OCI-LY7 (cell line): ENCODE measurements at regions not wholly inside any gene's neighbourhood (a gene's known extent, or its start where the extent isn't known, plus 50 kb on each side); places are given as distances from the start of the nearest gene placed in this dataset.

Experiments
- EZH2phosphoT487 ChIP-seq: fragments of 200-600 bp; sonication (generic); IDR thresholded peaks from 2 replicates; pipeline ENCODE4 v1.6.1; 2018; ENCODE audit warnings: low read depth, borderline replicate concordance, mild to moderate bottlenecking, mixed run types, antibody characterized with exemption, low read length, moderate library complexity, mixed read lengths
- TF ChIP-seq, protein P1 (sequence below): fragments of 200-600 bp; sonication (generic); conservative IDR thresholded peaks from 2 replicates; pipeline ENCODE4 v1.5.1; 2014; ENCODE audit warnings: mild to moderate bottlenecking, antibody characterized with exemption, low read length, moderate library complexity, mixed read lengths

DNA sequence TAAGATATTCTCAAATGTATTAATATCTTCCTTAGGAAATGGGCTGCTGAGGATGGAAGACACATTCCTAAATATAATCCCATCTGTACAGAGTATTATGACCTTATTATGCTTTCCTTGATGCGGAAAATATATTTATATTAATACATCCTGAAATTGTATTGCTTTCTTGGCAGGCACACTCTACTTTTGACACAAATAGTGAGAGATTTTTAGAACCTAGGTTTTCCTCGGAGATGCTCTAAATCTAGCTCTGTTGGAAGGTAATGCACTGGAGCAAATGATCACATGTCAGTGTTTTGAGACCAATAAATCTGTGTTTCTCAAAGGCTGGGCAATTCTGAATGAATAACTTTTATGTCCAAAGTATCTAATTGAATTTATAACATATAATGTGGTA lies 94.3 kb upstream of the MAGEC2 start:
- TF ChIP-seq, protein P1, sequence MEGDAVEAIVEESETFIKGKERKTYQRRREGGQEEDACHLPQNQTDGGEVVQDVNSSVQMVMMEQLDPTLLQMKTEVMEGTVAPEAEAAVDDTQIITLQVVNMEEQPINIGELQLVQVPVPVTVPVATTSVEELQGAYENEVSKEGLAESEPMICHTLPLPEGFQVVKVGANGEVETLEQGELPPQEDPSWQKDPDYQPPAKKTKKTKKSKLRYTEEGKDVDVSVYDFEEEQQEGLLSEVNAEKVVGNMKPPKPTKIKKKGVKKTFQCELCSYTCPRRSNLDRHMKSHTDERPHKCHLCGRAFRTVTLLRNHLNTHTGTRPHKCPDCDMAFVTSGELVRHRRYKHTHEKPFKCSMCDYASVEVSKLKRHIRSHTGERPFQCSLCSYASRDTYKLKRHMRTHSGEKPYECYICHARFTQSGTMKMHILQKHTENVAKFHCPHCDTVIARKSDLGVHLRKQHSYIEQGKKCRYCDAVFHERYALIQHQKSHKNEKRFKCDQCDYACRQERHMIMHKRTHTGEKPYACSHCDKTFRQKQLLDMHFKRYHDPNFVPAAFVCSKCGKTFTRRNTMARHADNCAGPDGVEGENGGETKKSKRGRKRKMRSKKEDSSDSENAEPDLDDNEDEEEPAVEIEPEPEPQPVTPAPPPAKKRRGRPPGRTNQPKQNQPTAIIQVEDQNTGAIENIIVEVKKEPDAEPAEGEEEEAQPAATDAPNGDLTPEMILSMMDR, result no peak
- no peak for TF ChIP-seq EZH2phosphoT487
